Right cardiac atrium (tissue), 5 donors: ENCODE measurements at regions not wholly inside any gene's neighbourhood (a gene's known extent, or its start where the extent isn't known, plus 50 kb on each side); places are given as distances from the start of the nearest gene placed in this dataset.

Experiments used
- ATAC-seq, 2 donors: fragments of 200-7000 bp; cut with Tn5 transposase; one replicate each; pipeline versions ENCODE4 v1.8.0 to v1.9.1; 2020; ENCODE audit warnings: moderate library complexity in 2 of 2, mild to moderate bottlenecking in 1 of 2
- DNase-seq, 3 donors: peaks; one replicate each; pipeline ENCODE4 v3.0.0-alpha.2; 2020
- H3K27ac ChIP-seq: one replicate; pipeline ENCODE4 v1.5.1; 2013; ENCODE audit warnings: mild to moderate bottlenecking, low read length, control low read depth, moderate library complexity
- H3K27me3 ChIP-seq: one replicate; pipeline ENCODE4 v1.6.1; 2013; ENCODE audit not compliant: control insufficient read depth, insufficient read depth
- H3K4me1 ChIP-seq: one replicate; pipeline ENCODE4 v1.6.1; 2013; ENCODE audit warnings: low read length; ENCODE audit not compliant: control insufficient read depth, insufficient read depth
- H3K4me3 ChIP-seq: one replicate; pipeline ENCODE4 v1.5.1; 2013; ENCODE audit warnings: low read length, control low read depth
- H3K9me3 ChIP-seq: one replicate; pipeline ENCODE4 v1.6.1; 2013; ENCODE audit warnings: low read length; ENCODE audit not compliant: control insufficient read depth
- WGBS: extraction: QIAGEN DNeasy Blood & Tissue Kit; methylation state at CpG from one replicate; pipeline ENCODE4 v1.1.7; 2013; 5-methylcytosine and 5-hydroxymethylcytosine counted together
- intact Hi-C, 4 donors: fragments of 100-400 bp; cut with DNase I; formaldehyde crosslinking; loops; one replicate each; pipeline versions ENCODE4 v1.11.0 to v1.14.0; 2022 to 2023
- donor health status: healthy with polysubstance abuse.
- donor health status: DM: no; HTN: yes; CAD: no.
- donor health status: DM: no; HTN: no; CAD: no.
- donor health status: DM: no; HTN: yes; CAD: no; lungs with severe emphysema.
- donor health status: DM: yes; HTN: yes; CAD: no.

- Histone ChIP-seq H3K4me3 (no peak overlapping the region), H3K4me1 (no peaks in the 10 kb centered on the region), H3K9me3 (no peaks in the 10 kb centered on the region), H3K27ac (no peak overlapping the region), H3K27me3 (no peaks in the 10 kb centered on the region)
- intact Hi-C loops = no loop called here
- DNase-seq (no peak), ATAC-seq (no peak)
- 85% methylated on average over 4 of the region's 4 CpGs for WGBS
Measured at GRCh38 chr3:64388886-64389285, 163.6 kb upstream of the PRICKLE2 start.

- H3K27ac ChIP-seq = no peak overlapping the region
- ATAC-seq (no peak), DNase-seq (no peak)
- intact Hi-C loops = no loop called here
- H3K27me3 ChIP-seq = no peaks in the 10 kb centered on the region
- 89% methylated on average over 4 of the region's 4 CpGs for WGBS
- H3K4me3 ChIP-seq = no peak overlapping the region
- no peaks in the 10 kb centered on the region for H3K4me1 ChIP-seq
- H3K9me3 ChIP-seq = no peaks in the 10 kb centered on the region
Measured at GRCh38 chr3:64387688-64388087, 162.4 kb upstream of the PRICKLE2 start.

GRCh38 chr3:64385277-64385676, 160.0 kb upstream of the PRICKLE2 start:
- Histone ChIP-seq H3K9me3 (no peaks in the 10 kb centered on the region), H3K4me3 (no peak overlapping the region), H3K4me1 (no peaks in the 10 kb centered on the region), H3K27ac (no peak overlapping the region), H3K27me3 (no peaks in the 10 kb centered on the region)
- intact Hi-C loops = no loop called here
- DNase-seq (no peak), ATAC-seq (no peak)
- 78% methylated on average over 5 of the region's 5 CpGs for WGBS

GRCh38 chr3:64384561-64384960, 159.3 kb upstream of the PRICKLE2 start:
- H3K27ac ChIP-seq = no peak overlapping the region
- no peak for DNase-seq
- intact Hi-C loops = no loop called here
- no peaks in the 10 kb centered on the region for H3K4me1 ChIP-seq
- H3K27me3 ChIP-seq = no peaks in the 10 kb centered on the region
- 87% methylated on average over 3 of the region's 3 CpGs for WGBS
- no peak for ATAC-seq
- H3K9me3 ChIP-seq = no peaks in the 10 kb centered on the region
- no peak overlapping the region for H3K4me3 ChIP-seq

- Histone ChIP-seq H3K27ac (no peak overlapping the region), H3K9me3 (no peaks in the 10 kb centered on the region), H3K4me3 (no peak overlapping the region), H3K4me1 (no peaks in the 10 kb centered on the region), H3K27me3 (no peaks in the 10 kb centered on the region)
- WGBS = 67% methylated on average over 2 of the region's 2 CpGs
- no peak for ATAC-seq
- intact Hi-C loops = no loop called here
- DNase-seq = no peak
Measured at GRCh38 chr3:64382153-64382552, 156.9 kb upstream of the PRICKLE2 start.

- H3K27ac ChIP-seq = no peak overlapping the region
- no peaks in the 10 kb centered on the region for H3K27me3 ChIP-seq
- no peaks in the 10 kb centered on the region for H3K9me3 ChIP-seq
- intact Hi-C loops = no loop called here
- no peak overlapping the region for H3K4me3 ChIP-seq
- 70% methylated on average over 4 of the region's 4 CpGs for WGBS
- no peaks in the 10 kb centered on the region for H3K4me1 ChIP-seq
- no peak for DNase-seq
- ATAC-seq = no peak
Measured at GRCh38 chr3:64381367-64381766, 156.1 kb upstream of the PRICKLE2 start.

- no peak for ATAC-seq
- Histone ChIP-seq H3K27ac (no peak overlapping the region), H3K4me1 (no peaks in the 10 kb centered on the region), H3K27me3 (no peaks in the 10 kb centered on the region), H3K4me3 (no peak overlapping the region), H3K9me3 (no peaks in the 10 kb centered on the region)
- DNase-seq = no peak
- WGBS = 74% methylated on average over 1 of the region's 1 CpG
- intact Hi-C loops = no loop called here
Measured at GRCh38 chr3:64380546-64380945, 155.3 kb upstream of the PRICKLE2 start.

- intact Hi-C loops = no loop called here
- no peaks in the 10 kb centered on the region for H3K4me1 ChIP-seq
- no peak overlapping the region for H3K4me3 ChIP-seq
- no peak overlapping the region for H3K27ac ChIP-seq
- no peaks in the 10 kb centered on the region for H3K9me3 ChIP-seq
- H3K27me3 ChIP-seq = no peaks in the 10 kb centered on the region
- 57% methylated on average over 5 of the region's 5 CpGs for WGBS
- no peak for DNase-seq
- ATAC-seq = no peak
Measured at GRCh38 chr3:64379221-64379620, 154.0 kb upstream of the PRICKLE2 start.

- WGBS = 97% methylated on average over 5 of the region's 5 CpGs
Measured at GRCh38 chr3:64377942-64378341, 152.7 kb upstream of the PRICKLE2 start.

GRCh38 chr3:64375737-64376136, 150.5 kb upstream of the PRICKLE2 start:
- H3K9me3 ChIP-seq = no peaks in the 10 kb centered on the region
- no peak for ATAC-seq
- intact Hi-C loops = no loop called here
- WGBS = 96% methylated on average over 1 of the region's 1 CpG
- DNase-seq = no peak
- no peak overlapping the region for H3K27ac ChIP-seq
- H3K4me3 ChIP-seq = no peak overlapping the region
- no peaks in the 10 kb centered on the region for H3K4me1 ChIP-seq
- no peaks in the 10 kb centered on the region for H3K27me3 ChIP-seq

More at GRCh38 chr3:64377942-64378341, 152.7 kb upstream of the PRICKLE2 start:
- Histone ChIP-seq H3K27me3 (no peaks in the 10 kb centered on the region), H3K27ac (no peak overlapping the region), H3K4me3 (no peak overlapping the region), H3K9me3 (no peaks in the 10 kb centered on the region), H3K4me1 (no peaks in the 10 kb centered on the region)
- DNase-seq (no peak), ATAC-seq (no peak)
- intact Hi-C loops = no loop called here

GRCh38 chr3:64369390-64369789, 144.1 kb upstream of the PRICKLE2 start:
- ATAC-seq (no peak), DNase-seq (no peak)
- Histone ChIP-seq H3K27me3 (no peaks in the 10 kb centered on the region), H3K9me3 (no peaks in the 10 kb centered on the region), H3K4me1 (no peaks in the 10 kb centered on the region), H3K4me3 (no peak overlapping the region), H3K27ac (no peak overlapping the region)
- WGBS = 96% methylated on average over 3 of the region's 3 CpGs
- intact Hi-C loops = no loop called here

GRCh38 chr3:64368257-64369020, 143.2 kb upstream of the PRICKLE2 start:
- no peak overlapping the region for H3K27ac ChIP-seq
- no peaks in the 10 kb centered on the region for H3K4me1 ChIP-seq
- no peaks in the 10 kb centered on the region for H3K27me3 ChIP-seq
- H3K9me3 ChIP-seq = no peaks in the 10 kb centered on the region
- DNase-seq (peak in 1 of 3 donors; percentile 43), ATAC-seq (no peak)
- WGBS = 74% methylated on average over 10 of the region's 10 CpGs
- no peak overlapping the region for H3K4me3 ChIP-seq
- intact Hi-C loops = no loop called here
